ENCODE measurements at regions not wholly inside any gene's neighbourhood (a gene's known extent, or its start where the extent isn't known, plus 50 kb on each side); places are given as distances from the start of the nearest gene placed in this dataset.

DNA sequence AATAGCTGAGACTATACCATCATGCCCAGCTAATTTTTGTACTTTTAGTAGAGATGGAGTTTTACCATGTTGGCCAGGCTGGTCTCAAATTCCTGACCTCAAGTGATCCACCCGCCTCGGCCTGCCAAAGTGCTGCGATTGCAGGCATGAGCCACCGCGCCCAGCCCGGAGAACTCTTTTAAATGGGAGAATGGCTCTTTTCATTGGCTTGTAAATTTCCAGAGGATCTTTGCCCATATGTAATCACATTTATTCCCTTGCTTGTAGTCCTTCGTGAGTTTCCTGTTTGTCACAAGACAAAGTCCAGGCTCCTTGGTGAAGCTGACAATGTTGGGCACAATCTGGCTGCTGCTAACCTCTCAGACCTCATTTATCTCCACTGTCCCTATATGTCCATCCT is 135.1 kb downstream of the CEP57L1 start:
- no peak for DNase-seq (ENCODE audit: low read depth)
- TF ChIP-seq, protein P1, sequence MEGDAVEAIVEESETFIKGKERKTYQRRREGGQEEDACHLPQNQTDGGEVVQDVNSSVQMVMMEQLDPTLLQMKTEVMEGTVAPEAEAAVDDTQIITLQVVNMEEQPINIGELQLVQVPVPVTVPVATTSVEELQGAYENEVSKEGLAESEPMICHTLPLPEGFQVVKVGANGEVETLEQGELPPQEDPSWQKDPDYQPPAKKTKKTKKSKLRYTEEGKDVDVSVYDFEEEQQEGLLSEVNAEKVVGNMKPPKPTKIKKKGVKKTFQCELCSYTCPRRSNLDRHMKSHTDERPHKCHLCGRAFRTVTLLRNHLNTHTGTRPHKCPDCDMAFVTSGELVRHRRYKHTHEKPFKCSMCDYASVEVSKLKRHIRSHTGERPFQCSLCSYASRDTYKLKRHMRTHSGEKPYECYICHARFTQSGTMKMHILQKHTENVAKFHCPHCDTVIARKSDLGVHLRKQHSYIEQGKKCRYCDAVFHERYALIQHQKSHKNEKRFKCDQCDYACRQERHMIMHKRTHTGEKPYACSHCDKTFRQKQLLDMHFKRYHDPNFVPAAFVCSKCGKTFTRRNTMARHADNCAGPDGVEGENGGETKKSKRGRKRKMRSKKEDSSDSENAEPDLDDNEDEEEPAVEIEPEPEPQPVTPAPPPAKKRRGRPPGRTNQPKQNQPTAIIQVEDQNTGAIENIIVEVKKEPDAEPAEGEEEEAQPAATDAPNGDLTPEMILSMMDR (IDR thresholded peaks at IDR 0.05; ENCODE audit: low read depth, low read length, missing control alignments), result no peak
- H3K4me3 ChIP-seq (ENCODE audit: low read depth, low read length), result no peak overlapping the region

DNA sequence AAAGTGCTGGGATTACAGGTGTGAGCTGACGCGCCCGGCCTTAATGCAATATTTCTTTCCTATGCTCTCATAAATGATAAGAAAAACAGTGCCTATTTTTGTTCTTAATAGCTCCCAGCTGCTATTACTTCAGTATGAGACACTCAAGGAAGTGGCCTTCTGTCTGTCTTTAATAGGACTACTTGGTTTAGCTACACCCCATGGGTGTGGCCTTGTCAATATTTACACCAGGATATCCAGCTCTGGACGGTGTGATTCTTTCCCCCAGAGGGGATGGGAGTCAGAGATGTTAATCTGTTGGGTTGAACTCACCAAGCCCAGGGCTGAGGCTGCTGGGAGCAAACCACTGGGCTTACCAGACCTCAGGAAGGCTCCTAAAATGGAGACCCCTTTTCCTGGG is 134.2 kb downstream of the CEP57L1 start:
- TF ChIP-seq, protein P1 (IDR thresholded peaks at IDR 0.05; ENCODE audit: low read depth, low read length, missing control alignments), result no peak

DNA sequence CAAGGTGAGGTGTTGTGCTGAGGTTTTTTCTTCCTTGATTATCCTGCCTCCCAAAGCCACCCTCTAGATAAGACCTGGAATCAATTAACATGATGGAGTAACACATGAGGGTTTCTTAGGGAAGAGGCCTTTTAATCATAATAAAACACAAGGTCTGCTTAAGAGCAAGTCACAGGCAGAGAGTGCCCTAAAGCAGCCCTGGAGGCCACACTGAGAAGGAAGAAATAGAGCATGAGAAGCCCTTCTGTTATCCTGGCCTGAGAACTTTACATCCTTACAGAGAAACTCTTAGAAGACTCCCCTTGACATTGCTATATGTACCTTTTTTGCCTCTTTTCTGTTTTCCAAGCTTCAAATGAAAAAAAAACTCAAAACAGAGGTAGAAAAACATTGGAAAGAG is 132.3 kb downstream of the CEP57L1 start:
- no peak for DNase-seq (ENCODE audit: low read depth)
- TF ChIP-seq, protein P1 (IDR thresholded peaks at IDR 0.05; ENCODE audit: low read depth, low read length, missing control alignments), result no peak
- H3K4me3 ChIP-seq (ENCODE audit: low read depth, low read length), result no peak overlapping the region

More for the DNA sequence above, 134.2 kb downstream of the CEP57L1 start:
- H3K4me3 ChIP-seq (ENCODE audit: low read depth, low read length), result no peak overlapping the region
- no peak for DNase-seq (ENCODE audit: low read depth)

DNA sequence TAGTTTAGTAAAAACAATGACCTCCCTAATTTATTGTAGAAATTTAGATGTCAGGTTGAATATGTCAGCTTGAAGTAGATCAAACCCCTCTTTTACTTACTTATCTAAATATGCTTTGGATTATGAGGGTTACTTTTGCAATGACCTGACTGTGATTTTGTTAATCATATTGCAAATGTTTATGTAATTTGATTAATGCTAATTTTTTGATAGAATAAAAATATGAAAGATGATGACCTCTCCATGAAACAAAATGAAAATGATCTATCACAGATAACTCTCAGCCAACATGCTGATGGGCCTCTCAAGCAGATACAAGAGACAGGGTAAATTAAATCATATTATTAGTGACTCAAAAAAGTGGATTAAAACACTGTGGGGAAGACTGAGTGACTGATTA is 131.0 kb downstream of the CEP57L1 start:
- DNase-seq (ENCODE audit: low read depth), result no peak
- H3K4me3 ChIP-seq (ENCODE audit: low read depth, low read length), result no peak overlapping the region
- TF ChIP-seq, protein P1 (IDR thresholded peaks at IDR 0.05; ENCODE audit: low read depth, low read length, missing control alignments), result no peak

DNA sequence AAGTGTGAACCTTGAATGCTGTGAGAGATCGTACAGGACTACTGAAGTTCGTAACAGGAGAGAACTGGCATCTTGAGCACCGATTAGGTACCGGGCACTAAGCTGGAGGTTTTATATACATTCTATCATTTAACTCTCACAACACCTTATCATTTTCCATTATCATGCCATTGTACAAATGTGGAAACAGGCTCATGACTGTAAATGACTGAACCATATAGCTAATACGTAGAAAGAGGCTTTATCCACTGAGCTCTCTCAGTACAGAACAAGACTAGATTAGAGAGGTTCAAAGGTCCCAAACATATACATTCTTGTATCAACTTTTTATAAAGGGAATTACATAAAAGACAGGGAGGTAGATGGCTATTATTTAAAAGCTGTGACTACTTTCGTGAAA is 130.6 kb downstream of the CEP57L1 start:
- H3K4me3 ChIP-seq (ENCODE audit: low read depth, low read length), result no peak overlapping the region
- DNase-seq (ENCODE audit: low read depth), result no peak
- TF ChIP-seq, protein P1 (IDR thresholded peaks at IDR 0.05; ENCODE audit: low read depth, low read length, missing control alignments), result no peak

DNA sequence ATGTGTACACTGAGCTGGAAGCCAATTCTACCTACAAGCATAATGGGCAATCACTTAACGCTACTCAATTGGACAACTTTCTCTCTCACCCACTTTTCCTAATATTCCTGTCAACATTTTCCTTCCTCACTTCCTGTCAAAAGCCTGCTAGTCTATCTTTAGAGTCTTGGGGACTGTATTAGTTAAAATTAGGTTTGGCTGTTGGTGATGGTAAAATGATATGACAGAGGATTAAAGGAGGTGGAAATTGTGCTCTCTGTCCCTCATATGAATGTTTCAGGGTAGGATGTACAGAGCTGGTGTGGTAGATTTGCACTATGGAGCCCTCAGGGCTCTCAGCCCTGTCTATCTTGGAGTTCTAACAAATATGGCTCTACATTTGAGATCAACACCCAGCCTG is 129.7 kb downstream of the CEP57L1 start:
- no peak overlapping the region for H3K4me3 ChIP-seq (ENCODE audit: low read depth, low read length)
- TF ChIP-seq, protein P1 (IDR thresholded peaks at IDR 0.05; ENCODE audit: low read depth, low read length, missing control alignments), result no peak
- no peak for DNase-seq (ENCODE audit: low read depth)

DNA sequence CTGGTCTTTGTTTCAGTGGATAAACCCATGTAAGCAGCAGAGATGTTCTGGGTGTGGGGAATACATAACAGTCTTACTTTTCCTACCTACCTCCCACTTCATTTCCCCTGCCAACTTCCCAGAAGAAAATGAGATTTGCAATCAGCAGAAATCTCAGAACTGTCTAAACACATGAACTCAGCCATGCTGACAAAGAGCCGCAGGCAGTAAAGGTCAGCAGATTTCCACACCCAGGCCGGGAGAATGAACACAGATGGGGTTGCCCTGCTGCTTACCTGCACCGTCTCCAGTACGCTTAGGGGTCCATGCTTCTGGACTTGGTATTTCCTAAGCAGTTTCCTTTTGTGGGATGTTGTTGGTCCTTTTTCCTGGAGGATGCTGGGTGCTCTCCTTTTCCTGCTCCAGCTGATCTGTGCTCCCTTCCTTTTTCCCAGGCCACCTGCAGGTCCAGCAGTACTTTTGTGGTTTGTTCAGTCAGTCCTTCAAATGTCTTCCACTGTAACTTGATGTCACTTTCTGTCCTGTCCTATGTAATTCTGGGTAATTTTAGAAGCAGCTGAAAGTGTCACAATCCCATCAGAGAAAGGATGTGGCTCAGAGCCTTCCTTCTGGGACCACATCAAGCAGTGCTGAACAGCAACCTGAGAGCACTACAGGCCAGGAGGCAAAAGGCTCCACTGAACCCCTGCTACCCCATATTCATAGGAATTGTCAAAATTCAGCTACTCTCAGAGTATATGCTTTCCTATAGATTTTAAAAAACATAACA is 129.0 kb downstream of the CEP57L1 start:
- H3K4me3 ChIP-seq (ENCODE audit: low read depth, low read length), result no peak overlapping the region
- no peak for DNase-seq (ENCODE audit: low read depth)

More for the DNA sequence above, 129.0 kb downstream of the CEP57L1 start:
- TF ChIP-seq, protein P1 (IDR thresholded peaks at IDR 0.05; ENCODE audit: low read depth, low read length, missing control alignments), result no peak

Data from GM12864 (cell line).